Ureter (tissue), 1 donor: ENCODE measurements at regions not wholly inside any gene's neighbourhood (a gene's known extent, or its start where the extent isn't known, plus 50 kb on each side); places are given as distances from the start of the nearest gene placed in this dataset.
A peak's percentile ranks its signal among the peaks of the same experiment; 100 is the strongest.
"Not testable (repeated sequence)": the region's sequence is repeated elsewhere in the genome, so short reads cannot be mapped to it uniquely, and the experiment has no call there.

Experiments used
- DNase-seq: peaks from one replicate; pipeline ENCODE4 v3.0.0-alpha.2; 2020; ENCODE audit warnings: low spot score
- donor health status: DM: yes; HTN: yes; CAD: no.

DNA sequence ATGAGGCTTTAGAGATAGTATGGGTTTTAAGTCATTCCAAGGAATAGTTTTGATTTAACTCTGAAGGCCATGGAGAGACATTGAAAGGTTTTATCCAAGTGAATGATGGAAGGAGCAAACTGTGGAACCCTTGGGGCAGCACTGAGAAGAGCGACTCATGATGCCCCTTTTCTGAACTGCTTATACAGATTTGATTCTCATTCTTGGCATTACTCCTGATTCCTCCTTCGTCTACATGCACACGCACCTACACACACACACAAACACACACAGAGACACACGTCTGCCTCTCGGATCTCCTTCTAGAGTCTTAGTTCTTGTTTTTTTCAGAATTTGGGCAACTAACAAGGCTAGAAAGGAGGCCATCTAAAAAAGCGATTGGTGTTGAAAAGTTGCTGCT is 94.1 kb upstream of the TPTE start:
- DNase-seq: peak; percentile 45

DNA sequence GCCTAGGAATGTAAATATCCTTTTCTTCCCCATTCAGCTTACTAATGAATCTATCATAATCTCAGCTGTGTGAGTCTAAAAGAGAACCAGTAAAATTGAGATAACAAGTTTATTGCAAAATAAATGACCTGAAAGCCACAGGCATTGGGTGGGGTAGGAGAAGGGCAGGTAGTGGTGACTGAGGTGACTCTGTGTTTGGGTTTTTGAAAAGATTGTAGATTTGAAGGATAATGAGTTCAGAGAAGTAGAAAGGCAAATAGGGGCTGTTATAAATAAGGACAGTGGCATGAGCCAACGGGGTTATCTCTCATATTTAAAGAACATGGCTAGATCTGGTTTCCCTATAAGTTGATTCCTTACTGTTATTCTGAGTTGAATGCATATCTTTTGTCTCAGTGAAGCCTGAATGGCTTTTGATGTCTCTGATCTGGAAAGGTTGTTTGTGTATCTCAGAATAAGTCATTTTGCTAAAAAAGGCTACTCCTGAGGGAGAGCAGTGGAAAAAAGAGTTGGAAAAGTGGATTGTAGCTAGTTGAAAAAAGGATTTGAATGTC is 92.3 kb upstream of the TPTE start:
- DNase-seq: peak; percentile 42

- peak; percentile 43 for DNase-seq
Measured at GRCh38 chr21:10430005-10430404, 91.4 kb upstream of the TPTE start.

- peak; percentile 59 for DNase-seq
Measured at GRCh38 chr21:10431995-10432394, 89.4 kb upstream of the TPTE start.

- DNase-seq: peak; percentile 42
Measured at GRCh38 chr21:10432456-10432855, 88.9 kb upstream of the TPTE start.

- DNase-seq: not testable (repeated sequence)
Measured at GRCh38 chr21:10437977-10438376, 83.4 kb upstream of the TPTE start.

DNA sequence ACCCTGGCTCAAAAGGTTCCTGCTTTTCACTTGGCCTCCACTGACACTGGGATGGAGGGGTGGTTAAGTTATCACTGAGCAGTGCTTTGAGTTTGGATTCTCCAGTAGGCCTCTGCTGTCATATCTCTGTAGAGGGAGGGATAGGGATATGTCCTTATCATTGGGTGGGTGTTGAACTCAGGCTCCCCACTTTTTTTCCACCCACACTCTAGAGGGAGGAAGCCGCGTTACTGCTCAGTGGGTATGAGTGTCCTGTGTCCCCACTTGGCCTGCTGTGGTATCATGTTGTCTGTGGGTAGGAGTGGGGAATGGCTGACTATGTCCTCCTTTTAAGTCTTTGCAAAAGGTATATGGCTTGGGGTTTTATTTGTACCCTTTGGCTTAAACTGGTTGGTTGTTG is 80.7 kb upstream of the TPTE start:
- not testable (repeated sequence) for DNase-seq

GRCh38 chr21:10442018-10442417 is 79.4 kb upstream of the TPTE start:
- not testable (repeated sequence) for DNase-seq

DNA sequence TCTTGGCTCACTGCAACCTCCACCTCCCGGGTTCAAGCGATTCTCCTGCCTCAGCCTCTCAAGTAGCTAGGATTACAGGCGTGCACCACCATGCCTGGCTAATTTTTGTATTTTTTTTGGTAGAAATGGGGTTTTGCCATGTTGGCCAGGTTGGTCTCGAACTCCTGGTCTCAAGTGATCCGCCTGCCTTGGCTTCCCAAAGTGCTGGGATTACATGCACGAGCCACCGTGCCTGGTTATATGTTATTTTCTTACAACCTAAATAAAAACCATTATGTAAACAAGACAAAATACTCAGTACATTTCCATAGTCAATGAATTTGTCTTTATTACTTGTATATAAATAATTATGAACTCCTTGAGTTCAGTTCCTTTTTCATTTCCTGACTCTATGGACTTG is 75.7 kb upstream of the TPTE start:
- not testable (repeated sequence) for DNase-seq

DNA sequence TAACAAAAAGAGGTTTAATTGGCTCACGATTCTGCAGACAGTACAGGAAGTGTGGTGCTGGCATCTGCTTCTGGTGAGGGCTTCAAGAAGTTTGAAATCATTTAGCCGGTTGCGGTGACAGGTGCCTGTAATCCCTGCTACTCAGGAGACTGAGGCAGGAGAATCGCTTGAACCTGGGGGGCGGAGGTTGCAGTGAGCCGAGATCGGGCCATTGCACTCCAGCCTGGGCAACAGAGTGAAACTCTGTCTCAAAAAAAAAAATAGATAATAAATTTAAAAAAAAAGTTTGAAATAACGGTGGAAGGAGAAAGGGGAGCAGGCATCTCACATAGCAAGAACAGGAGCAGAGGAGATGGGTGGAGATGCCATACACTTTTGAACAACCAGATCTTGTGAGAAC is 71.9 kb upstream of the TPTE start:
- DNase-seq: not testable (repeated sequence)

GRCh38 chr21:10451274-10451673 is 70.1 kb upstream of the TPTE start:
- not testable (repeated sequence) for DNase-seq

GRCh38 chr21:10457765-10458164 is 63.6 kb upstream of the TPTE start:
- not testable (repeated sequence) for DNase-seq

GRCh38 chr21:10460957-10461356 is 60.4 kb upstream of the TPTE start:
- not testable (repeated sequence) for DNase-seq

- DNase-seq: not testable (repeated sequence)
Measured at GRCh38 chr21:10461445-10461844, 59.9 kb upstream of the TPTE start.

DNA sequence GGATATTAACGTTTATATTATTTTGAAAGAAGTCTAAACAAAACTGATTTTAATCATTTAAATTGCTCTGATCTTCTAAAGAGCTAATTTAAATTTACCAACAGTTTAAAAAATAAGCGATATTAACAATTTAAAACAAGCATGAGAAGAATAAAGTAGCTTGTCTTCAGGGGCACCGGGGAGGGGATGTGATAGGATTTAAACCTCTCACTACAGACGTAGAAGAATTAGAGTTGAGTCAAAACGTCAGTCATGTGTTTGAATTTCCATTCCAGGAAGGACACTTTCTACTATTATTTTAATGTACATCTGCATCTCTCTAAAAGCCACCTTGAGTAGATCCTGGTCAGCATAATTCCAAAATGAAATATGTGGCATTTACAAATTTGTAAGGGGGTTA is 58.2 kb upstream of the TPTE start:
- DNase-seq: no peak

GRCh38 chr21:10464975-10465374 is 56.4 kb upstream of the TPTE start:
- DNase-seq: no peak

DNA sequence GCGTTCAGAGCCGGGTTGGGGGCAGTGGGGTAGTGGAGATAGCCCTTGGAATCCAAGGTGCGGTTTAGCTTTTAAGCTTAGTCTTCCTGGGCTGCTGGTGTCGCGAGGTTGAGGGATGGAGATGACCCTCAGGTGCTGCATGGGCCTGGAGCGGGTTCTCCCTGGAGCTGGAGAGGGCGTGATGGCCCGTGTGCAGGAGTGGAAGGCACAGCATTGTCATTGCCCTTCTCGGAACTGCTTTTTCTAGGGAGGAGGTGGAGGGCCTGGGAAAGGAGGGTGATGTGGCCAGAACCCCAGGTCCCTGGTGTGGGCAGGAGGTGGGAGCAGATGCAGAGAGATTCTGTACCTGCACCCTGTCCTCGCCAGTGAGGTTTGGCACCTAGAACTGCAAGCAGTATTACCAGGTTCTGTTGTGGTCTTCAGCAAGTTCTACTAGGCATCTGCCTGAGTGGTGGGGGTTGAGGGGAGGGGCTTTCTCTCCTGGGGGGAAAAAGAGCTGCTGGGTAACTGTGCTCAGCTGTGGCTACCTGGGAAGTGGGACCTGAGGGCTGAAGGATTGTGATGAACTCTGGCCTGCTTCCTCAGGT is 55.8 kb upstream of the TPTE start:
- DNase-seq: not testable (repeated sequence)

DNA sequence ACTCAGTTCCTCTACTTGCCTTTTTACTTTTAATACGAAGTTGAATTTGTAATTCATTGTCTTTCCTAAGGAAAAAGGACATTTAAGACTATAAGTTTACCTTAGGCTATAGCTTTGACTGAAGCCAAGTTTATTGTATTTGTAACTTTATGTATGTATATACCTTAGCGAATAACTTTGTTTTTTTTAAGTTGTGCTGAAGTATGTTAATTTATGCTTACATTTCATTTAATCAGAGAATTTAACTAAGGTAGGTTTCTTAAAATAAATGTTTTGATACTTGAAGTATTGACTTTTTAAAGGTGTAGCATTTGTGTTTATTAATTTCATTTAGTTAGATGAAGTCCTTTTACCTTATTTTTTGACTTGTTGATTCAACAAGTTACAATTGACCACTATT is 55.2 kb upstream of the TPTE start:
- DNase-seq: no peak
